OCI-M1 (cell line): ENCODE measurements at regions not wholly inside any gene's neighbourhood (a gene's known extent, or its start where the extent isn't known, plus 50 kb on each side); places are given as distances from the start of the nearest gene placed in this dataset.

ENCODE experiments used
- DNase-seq: peaks from one replicate; lab custom pipeline; 2025; lab: John Stamatoyannopoulos, UW

- DNase-seq = no peak
These were observed 50.7 kb upstream of the TNRC6C start for GRCh38 chr17:77907497-77908461.

- no peak for DNase-seq
These were observed 50.0 kb upstream of the TNRC6C start for GRCh38 chr17:77908501-77908900.
